IMR-90 (cell line): ENCODE measurements at regions not wholly inside any gene's neighbourhood (a gene's known extent, or its start where the extent isn't known, plus 50 kb on each side); places are given as distances from the start of the nearest gene placed in this dataset.

Experiments
- ATAC-seq: fragments of 200-7000 bp; cut with Tn5 transposase; 2 replicates; pipeline ENCODE4 v1.9.1; 2020; ENCODE audit warnings: low read depth, mild to moderate bottlenecking, moderate library complexity
- BruUV-seq: library from RNA; stranded (reverse); fragments of 400-500 nt; replicated peaks from 2 replicates; lab custom pipeline; 2021; lab: Mats Ljungman, UMichigan
- CTCF ChIA-PET: fragments of 300-600 bp; formaldehyde crosslinking; extraction: SDS; loops from one replicate; lab custom pipeline; 2021; ENCODE audit warnings: antibody characterized with exemption; lab: Yijun Ruan, JAX
- POLR2A ChIA-PET: fragments of 300-600 bp; sonication (Branson Sonifier 250); formaldehyde crosslinking; loops from one replicate; lab custom pipeline; 2022; ENCODE audit warnings: antibody characterized with exemption; ENCODE audit not compliant: unreplicated experiment; lab: Charles Lee
- DNase-seq: peaks from one replicate; pipeline ENCODE4 v3.0.0; 2013
- H2AFZ ChIP-seq: replicated peaks from 2 replicates; pipeline ENCODE3; 2013; ENCODE audit warnings: low read length, mild to moderate bottlenecking; ENCODE audit not compliant: poor library complexity
- H2AK5ac ChIP-seq: 2 replicates; pipeline ENCODE4 v1.6.1; 2013; ENCODE audit warnings: low read depth, low read length, inconsistent platforms
- H2AK9ac ChIP-seq: replicated peaks from 2 replicates; pipeline ENCODE3; 2013; ENCODE audit warnings: mild to moderate bottlenecking, low read depth, low read length, moderate library complexity; ENCODE audit not compliant: poor library complexity
- H2BK120ac ChIP-seq: 2 replicates; pipeline ENCODE4 v1.6.1; 2013; ENCODE audit warnings: low read depth, low read length, inconsistent platforms
- H2BK15ac ChIP-seq: 3 replicates; pipeline ENCODE4 v1.6.1; 2013; ENCODE audit warnings: low read depth, low read length, inconsistent platforms
- H2BK20ac ChIP-seq: 2 replicates; pipeline ENCODE4 v1.6.1; 2013; ENCODE audit warnings: low read depth, mild to moderate bottlenecking, inconsistent platforms, low read length, moderate library complexity
- H2BK5ac ChIP-seq: 2 replicates; pipeline ENCODE4 v1.6.1; 2013; ENCODE audit warnings: mild to moderate bottlenecking, low read depth, low read length, inconsistent platforms; ENCODE audit not compliant: poor library complexity, severe bottlenecking
- H3K14ac ChIP-seq: replicated peaks from 2 replicates; pipeline ENCODE4 v1.6.1; 2013; ENCODE audit warnings: low read depth, low read length, inconsistent platforms
- H3K18ac ChIP-seq: 2 replicates; pipeline ENCODE4 v1.6.1; 2013; ENCODE audit warnings: low read depth, low read length, control low read depth
- H3K23ac ChIP-seq: 2 replicates; pipeline ENCODE4 v1.6.1; 2013; ENCODE audit warnings: low read depth, low read length, inconsistent platforms
- H3K27ac ChIP-seq: 2 replicates; pipeline ENCODE4 v1.5.1; 2013; ENCODE audit warnings: mild to moderate bottlenecking, control low read depth, low read length; ENCODE audit not compliant: insufficient read depth
- H3K27me3 ChIP-seq: 2 replicates; pipeline ENCODE4 v1.6.1; 2013; ENCODE audit warnings: low read length; ENCODE audit not compliant: control insufficient read depth, insufficient read depth
- H3K36me3 ChIP-seq: 2 replicates; pipeline ENCODE4 v1.6.1; 2013; ENCODE audit warnings: low read length, mixed read lengths; ENCODE audit not compliant: control insufficient read depth, insufficient read depth
- H3K4ac ChIP-seq: 2 replicates; pipeline ENCODE4 v1.6.1; 2013; ENCODE audit warnings: low read depth, low read length, inconsistent platforms
- H3K4me1 ChIP-seq: 2 replicates; pipeline ENCODE4 v1.6.1; 2013; ENCODE audit warnings: low read length, mixed read lengths; ENCODE audit not compliant: control insufficient read depth, insufficient read depth
- H3K4me2 ChIP-seq: 2 replicates; pipeline ENCODE4 v1.6.1; 2013; ENCODE audit warnings: low read depth, mild to moderate bottlenecking, control low read depth, low read length, moderate library complexity
- H3K4me3 ChIP-seq: 2 replicates; pipeline ENCODE4 v1.5.1; 2013; ENCODE audit warnings: low read depth, mild to moderate bottlenecking, control low read depth, low read length, moderate library complexity; ENCODE audit not compliant: insufficient read depth
- H3K56ac ChIP-seq: 2 replicates; pipeline ENCODE4 v1.6.1; 2013; ENCODE audit warnings: low read length, inconsistent platforms; ENCODE audit not compliant: insufficient read depth; ENCODE audit errors: extremely low read depth
- H3K79me1 ChIP-seq, 2 experiments: 2 replicates each; pipeline ENCODE4 v1.6.1; 2013; ENCODE audit warnings: low read length in 2 of 2, inconsistent platforms in 1 of 2, low read depth in 1 of 2
- H3K9ac ChIP-seq: 2 replicates; pipeline ENCODE4 v1.6.1; 2013; ENCODE audit warnings: low read depth, low read length, control low read depth
- H3K9me1 ChIP-seq: 2 replicates; pipeline ENCODE4 v1.6.1; 2013; ENCODE audit warnings: low read length, inconsistent platforms; ENCODE audit not compliant: insufficient read depth
- H3K9me3 ChIP-seq: 2 replicates; pipeline ENCODE4 v1.6.1; 2013; ENCODE audit warnings: low read length; ENCODE audit not compliant: control insufficient read depth, insufficient read depth
- H4K20me1 ChIP-seq: 2 replicates; pipeline ENCODE4 v1.6.1; 2013; ENCODE audit warnings: low read length, inconsistent platforms; ENCODE audit not compliant: insufficient read depth
- H4K5ac ChIP-seq: 2 replicates; pipeline ENCODE4 v1.6.1; 2013; ENCODE audit warnings: mild to moderate bottlenecking, low read depth, low read length, control low read depth
- H4K8ac ChIP-seq, 2 experiments: 2 replicates each; pipeline ENCODE4 v1.6.1; 2013; ENCODE audit warnings: low read depth in 2 of 2, low read length in 2 of 2, control low read depth in 1 of 2, inconsistent platforms in 1 of 2
- H4K91ac ChIP-seq: 2 replicates; pipeline ENCODE4 v1.6.1; 2013; ENCODE audit warnings: low read depth, low read length, inconsistent platforms; ENCODE audit not compliant: insufficient read depth
- MAFK ChIP-seq: IDR thresholded peaks from 2 replicates; pipeline ENCODE4 v1.6.1; 2012; ENCODE audit warnings: low read depth, low read length, improper control_type of control experiment
- MXI1 ChIP-seq: IDR thresholded peaks from 2 replicates; pipeline ENCODE4 v1.6.1; 2012; ENCODE audit warnings: low read depth, mild to moderate bottlenecking, low read length, moderate library complexity, borderline replicate concordance
- WGBS, 2 experiments: methylation state at CpG; one replicate each; pipeline versions ENCODE4 v1.1.5 to v1.1.7; 2013; ENCODE audit warnings: missing lambda C conversion rate in 2 of 2; ENCODE audit not compliant: insufficient read length in 1 of 2; ENCODE audit errors: extremely low coverage in 2 of 2; 5-methylcytosine and 5-hydroxymethylcytosine counted together
- dilution Hi-C: fragments of 300-500 bp; cut with HindIII; formaldehyde crosslinking; loops from one replicate; pipeline ENCODE4 v1.14.3; 2018; ENCODE audit warnings: low sequenced_read_pairs; ENCODE audit not compliant: unreplicated experiment
- in situ Hi-C: fragments of 300-500 bp; cut with MboI; formaldehyde crosslinking; loops from 3 replicates; pipeline ENCODE4 v1.14.3; 2019; ENCODE audit warnings: low sequenced_read_pairs, inconsistent platforms, mixed read lengths
- intact Hi-C: fragments of 100-400 bp; cut with micrococcal nuclease; formaldehyde crosslinking; loops from 2 replicates; pipeline ENCODE4 v1.10.0; 2022

GRCh38 chr1:78762113-78762512, 112.5 kb downstream of the IFI44 start:
- in situ Hi-C loops: no loop called here
- BruUV-seq: no TSS peak
- no peak overlapping the region for H3K23ac ChIP-seq
- H4K20me1 ChIP-seq: no peaks in the 10 kb centered on the region
- H3K9ac ChIP-seq: no peak overlapping the region
- H4K8ac ChIP-seq: no peak overlapping the region
- no peak overlapping the region for H3K14ac ChIP-seq
- H3K4ac ChIP-seq: no peak overlapping the region
- H4K91ac ChIP-seq: no peak overlapping the region
- ChIA-PET POLR2A (no interaction called here), CTCF (no interaction called here)
- H3K79me1 ChIP-seq: no peaks in the 10 kb centered on the region
- no peak overlapping the region for H3K18ac ChIP-seq
- no peak overlapping the region for H2AFZ ChIP-seq
- no peak for DNase-seq
- dilution Hi-C loops: no loop called here
- H3K27me3 ChIP-seq: no peaks in the 10 kb centered on the region
- no CpG with 5 or more reads among the region's 4 CpGs for WGBS, 2 experiments
- no peak overlapping the region for H2BK15ac ChIP-seq
- no peak overlapping the region for H4K5ac ChIP-seq
- no peak overlapping the region for H2BK20ac ChIP-seq
- TF ChIP-seq MXI1 (no peak), MAFK (peak; percentile 59)
- no peak overlapping the region for H3K27ac ChIP-seq
- H3K9me3 ChIP-seq: no peaks in the 10 kb centered on the region
- no peak overlapping the region for H3K4me2 ChIP-seq
- intact Hi-C loops: no loop called here
- no peak overlapping the region for H2AK9ac ChIP-seq
- no peak for ATAC-seq
- no peaks in the 10 kb centered on the region for H3K9me1 ChIP-seq
- H2BK120ac ChIP-seq: no peak overlapping the region
- H3K4me1 ChIP-seq: peaks cover 2% of the 10 kb centered on the region; the same call in 1 of the 2 replicates
- H3K56ac ChIP-seq: no peak overlapping the region
- H2BK5ac ChIP-seq: no peak overlapping the region
- no peak overlapping the region for H3K4me3 ChIP-seq
- H3K36me3 ChIP-seq: no peaks in the 10 kb centered on the region
- H2AK5ac ChIP-seq: no peak overlapping the region
